ENCODE measurements at regions not wholly inside any gene's neighbourhood (a gene's known extent, or its start where the extent isn't known, plus 50 kb on each side); places are given as distances from the start of the nearest gene placed in this dataset.
"Not testable (repeated sequence)": the region's sequence is repeated elsewhere in the genome, so short reads cannot be mapped to it uniquely, and the experiment has no call there.

- DNase-seq, result no peak
These were observed 138.7 kb downstream of the YTHDC2 start for GRCh38 chr5:113652161-113652560.

- DNase-seq, result no peak
These were observed 141.3 kb downstream of the YTHDC2 start for GRCh38 chr5:113654828-113655227.

DNA sequence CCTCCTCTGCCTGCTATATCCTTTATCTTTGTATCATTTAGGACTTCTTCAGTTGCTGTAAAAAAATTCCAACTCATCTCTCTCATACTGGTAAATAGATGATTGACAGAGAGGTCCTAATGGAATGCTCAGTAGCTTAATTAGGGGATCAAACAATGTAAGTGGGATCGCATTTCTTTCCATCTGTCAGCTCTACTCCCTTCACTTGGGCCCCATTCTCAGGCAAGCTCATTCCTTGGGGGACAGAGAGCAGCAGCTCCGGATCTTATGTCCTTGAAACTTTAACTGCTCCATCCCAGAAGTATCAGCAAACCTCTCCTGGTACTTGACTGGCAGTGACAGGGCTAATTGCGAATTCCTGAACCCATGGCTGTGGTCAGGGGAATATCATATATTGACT is 146.7 kb downstream of the YTHDC2 start:
- DNase-seq, result no peak

DNA sequence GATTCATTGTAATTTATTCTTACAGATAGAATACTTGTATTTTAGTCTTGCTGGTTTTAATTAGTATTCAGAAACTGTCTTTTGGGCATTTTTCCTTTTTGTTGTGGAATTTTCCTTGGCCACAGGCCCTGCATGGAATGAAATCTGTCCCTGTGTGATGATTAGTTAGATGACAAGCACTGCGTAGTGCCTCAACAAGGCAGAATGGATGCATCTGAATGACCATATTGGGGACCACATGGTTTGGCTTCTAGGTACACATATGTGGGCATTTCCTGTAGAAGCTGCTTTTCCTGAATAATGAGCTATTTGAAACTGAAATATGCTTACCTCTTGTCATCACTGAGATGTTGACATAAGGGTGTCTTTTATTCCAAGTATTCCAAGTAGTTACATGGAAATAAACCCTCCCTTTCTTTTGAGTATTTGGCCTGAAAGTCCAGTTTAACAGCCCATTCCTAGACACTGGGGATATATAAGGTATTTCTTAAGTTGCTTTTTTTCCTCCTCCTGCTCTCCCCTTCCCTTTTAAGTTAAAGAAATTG is 147.3 kb downstream of the YTHDC2 start:
- DNase-seq, result no peak

DNA sequence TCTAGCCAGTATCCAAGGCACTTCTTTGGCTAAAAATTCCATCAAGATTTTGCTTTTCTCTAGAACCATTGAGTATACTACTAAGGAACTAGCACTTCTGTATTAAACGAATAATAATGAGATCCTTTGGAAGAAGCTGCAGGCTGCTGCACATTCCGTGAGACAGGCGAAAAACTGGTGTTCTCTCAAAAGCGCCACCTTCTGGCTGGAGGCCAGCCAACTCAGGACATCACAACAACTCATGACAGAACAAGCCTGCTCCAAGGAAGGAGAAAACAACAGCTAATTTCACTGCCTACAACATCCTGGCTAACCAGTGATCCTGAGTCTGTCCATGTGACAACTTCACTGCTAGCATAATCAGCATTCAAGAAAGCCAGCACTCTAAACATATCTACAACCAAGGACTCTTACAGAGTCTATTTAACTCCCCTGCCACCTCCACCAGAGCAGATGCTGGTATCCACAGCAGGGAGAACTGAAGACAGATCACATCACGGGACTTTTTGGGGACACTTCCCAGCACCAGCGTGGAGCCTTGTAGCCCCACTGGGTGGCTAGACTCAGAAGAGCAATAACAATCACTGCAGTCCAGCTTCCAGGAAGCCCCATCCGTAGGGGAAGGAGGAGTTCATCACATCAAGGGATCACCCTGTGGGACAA is 150.5 kb downstream of the YTHDC2 start:
- no peak for DNase-seq

DNA sequence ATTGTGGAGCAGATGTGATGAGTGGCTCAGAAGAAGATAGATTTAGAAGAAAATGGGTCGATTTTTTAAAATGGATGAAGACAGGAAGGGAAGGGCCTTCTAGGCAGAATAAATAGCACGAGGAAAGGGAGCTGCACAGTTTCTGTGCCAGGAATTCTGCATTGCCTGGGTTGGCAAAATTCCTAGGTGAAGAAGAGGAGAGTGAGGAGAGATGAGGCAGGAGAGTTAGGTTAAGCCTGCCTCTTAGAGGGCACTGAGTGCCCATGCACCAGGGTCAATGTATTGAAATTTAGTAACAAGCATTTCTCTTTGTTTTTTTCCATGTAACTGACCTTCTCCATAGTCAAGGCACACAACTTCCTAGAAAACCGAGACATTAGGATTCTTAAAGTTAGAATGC is 159.5 kb downstream of the YTHDC2 start:
- DNase-seq, result no peak

- DNase-seq, result no peak
These were observed 161.7 kb downstream of the YTHDC2 start for GRCh38 chr5:113675166-113675565.

DNA sequence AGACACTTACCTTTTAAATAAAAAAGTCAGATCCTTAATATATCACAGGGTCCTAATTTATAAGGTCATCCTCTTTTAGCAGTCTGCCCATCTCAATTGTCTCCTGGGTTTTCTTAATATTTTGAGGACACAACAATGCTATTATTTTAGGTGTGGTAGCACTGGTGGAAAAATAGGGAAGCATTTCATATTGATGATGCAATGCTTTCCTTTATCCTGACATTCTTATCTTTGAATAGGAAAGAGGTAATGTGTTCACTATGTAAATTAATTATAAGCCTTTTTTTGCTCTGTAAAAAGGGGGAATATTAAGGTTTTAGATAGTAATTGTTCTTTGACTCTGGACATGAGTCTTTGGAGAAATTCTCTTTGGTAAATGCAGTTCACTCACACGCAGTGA is 164.7 kb downstream of the YTHDC2 start:
- no peak for DNase-seq

DNA sequence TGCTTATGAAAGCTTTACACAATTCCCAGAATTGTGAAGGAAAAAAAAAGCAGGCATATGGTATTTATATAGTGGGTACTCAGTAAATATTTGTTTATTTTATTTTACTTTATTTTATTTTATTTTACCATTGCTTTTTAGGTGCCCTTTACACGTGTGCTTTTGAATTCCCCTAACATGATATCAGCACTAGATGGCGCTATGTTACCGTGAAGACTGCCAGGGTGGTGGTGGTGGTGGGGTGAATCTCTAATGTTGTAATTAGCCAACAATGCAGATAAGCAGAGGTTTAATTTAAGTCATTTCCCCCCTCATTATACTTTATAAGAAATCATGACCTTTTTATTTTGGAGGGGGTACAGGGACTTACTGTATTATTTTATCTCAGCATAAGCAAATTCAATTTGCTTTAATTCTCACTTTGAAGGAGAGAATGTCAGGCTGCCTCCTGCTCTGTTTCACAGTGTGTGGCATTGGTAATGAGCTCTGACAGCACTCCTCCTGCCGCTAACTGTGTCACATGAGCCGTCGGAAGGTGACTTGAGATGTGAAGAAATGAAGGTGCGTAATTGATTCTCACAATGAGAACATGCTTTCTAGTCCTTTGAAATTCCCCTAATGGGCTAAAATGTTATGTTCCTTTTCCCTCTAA is 165.6 kb downstream of the YTHDC2 start:
- peak; percentile 21 to 51 for DNase-seq

DNA sequence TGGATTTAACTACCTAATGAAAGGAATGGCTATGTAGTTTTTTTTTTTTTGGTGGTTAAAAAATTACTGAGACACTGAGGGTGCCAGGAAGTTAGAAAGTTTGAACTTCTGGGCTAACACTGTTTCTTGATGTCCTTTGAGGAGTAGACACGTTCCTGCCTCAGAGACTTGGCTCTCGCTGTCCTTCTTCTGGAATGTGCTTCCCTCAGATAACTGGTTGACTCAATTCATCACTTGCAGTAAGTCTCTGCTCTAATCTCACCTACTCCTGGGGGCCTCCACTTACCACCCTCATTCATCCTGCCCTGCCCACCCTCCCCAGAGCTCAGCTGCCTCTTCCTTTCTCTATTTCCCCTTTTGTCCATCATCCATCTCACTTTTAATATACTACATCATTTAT is 167.0 kb downstream of the YTHDC2 start:
- no peak for DNase-seq

DNA sequence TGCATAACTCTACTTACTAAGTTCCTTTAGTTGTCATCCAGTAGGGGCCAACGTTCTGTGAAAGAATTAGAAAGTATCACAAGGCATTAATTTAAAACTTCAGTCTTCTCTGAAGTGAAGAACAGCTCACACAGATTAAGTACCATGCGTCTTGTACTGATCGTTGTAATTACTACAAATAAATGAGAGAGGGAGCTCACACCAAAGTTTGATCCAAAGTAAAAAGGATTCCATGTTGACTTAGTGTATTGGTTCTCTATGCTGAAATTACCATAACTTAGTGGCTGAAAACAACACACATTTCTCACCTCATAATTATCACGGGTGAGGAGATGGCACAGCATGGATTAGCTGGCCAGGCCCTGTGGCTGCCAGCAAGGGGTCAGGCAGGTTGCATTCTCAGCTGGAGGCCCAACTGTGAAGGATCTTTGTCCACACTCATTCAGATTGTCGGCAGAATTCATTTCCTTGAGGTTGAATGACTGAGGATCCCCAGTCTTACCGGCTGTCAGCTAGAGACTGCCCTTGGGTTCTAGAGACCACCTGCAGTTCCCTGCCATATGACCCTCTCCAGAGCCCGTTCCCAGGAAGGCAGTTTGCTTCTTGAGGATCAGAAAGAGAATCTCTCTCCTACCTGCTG is 169.1 kb downstream of the YTHDC2 start:
- DNase-seq, result peak in 1 of 2 experiments; percentile 19

DNA sequence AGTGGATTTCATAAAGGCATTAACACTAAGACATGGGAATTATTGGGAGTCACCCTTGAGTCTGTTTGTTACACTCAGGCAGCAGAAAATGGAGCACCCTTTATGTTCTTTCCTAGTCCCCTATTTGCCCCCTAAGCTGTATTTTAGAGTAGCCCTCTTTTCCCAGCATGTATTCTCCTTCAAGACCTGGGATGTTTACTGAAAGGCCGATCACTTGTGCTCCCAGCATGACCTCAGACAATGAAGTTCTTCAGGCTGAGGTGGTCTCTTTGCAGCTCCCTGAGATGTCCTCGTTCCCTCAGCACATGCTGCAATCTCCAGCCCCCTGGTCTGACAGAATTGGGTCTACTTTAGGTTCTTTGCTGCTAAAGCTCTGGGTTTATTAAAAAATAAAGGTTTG is 169.7 kb downstream of the YTHDC2 start:
- no peak for DNase-seq

DNA sequence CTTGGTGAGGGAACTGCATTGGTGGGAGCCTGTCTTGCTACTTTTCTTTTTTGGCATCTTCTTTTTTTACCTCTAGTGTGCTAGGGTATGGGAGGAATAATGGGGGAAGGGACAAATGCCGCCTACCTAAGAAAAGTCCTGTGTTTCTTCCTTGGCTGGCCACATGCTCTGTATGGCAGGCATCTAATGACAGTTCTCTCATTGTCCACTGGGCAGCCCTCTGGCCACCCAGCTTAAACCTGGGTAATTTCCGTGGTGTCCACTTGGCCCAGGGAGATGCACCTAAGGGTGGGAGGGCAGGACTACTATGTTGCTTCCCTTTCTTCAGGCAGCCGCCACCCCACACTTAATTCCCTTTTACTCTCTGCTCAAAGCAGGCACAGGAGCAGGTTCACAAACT is 173.1 kb downstream of the YTHDC2 start:
- DNase-seq, result no peak

DNA sequence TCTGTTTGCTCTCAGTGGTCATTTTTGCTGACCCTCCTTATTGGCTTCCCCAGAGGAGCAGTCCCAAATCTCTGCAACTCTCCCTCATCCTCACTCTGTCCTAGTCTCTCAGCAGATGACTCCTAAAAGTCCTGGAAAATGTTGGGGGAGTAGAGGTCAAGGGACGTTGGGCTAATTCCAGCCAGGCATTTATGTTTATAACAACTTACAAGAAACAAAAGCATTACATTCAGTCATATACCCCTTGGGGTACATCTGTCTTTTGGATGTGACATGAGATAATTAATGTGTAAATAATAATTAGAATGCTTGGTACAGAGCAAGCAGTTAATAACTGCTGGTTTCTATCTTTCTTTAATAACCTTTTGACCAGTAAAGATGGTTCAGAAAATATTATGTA is 176.2 kb downstream of the YTHDC2 start:
- DNase-seq, result no peak

DNA sequence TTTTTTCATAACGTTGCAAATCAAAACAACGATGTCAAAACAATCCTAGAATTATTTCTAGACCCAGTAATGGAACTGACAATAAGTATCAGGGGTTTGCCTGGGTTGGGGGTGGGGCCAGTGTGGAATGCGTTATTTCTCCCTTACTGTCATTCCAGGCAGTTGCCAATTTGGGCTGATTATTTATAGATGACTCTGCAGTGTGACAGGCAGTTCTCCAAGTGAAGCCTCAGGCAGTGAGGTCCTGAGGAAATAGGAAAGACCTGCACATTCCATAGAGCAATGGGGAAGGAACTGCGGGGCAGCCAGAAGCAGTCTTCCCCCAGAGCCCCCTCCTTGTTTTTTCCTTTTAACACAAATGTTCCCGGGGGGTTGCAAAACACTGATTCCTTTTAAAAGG is 179.0 kb downstream of the YTHDC2 start:
- DNase-seq, result no peak

GRCh38 chr5:113692891-113693457 is 179.5 kb downstream of the YTHDC2 start:
- DNase-seq, result no peak

- peak; percentile 9 to 10 for DNase-seq
These were observed 180.2 kb downstream of the YTHDC2 start for GRCh38 chr5:113693701-113694100.

- DNase-seq, result no peak
These were observed 181.1 kb downstream of the YTHDC2 start for GRCh38 chr5:113694576-113694975.

DNA sequence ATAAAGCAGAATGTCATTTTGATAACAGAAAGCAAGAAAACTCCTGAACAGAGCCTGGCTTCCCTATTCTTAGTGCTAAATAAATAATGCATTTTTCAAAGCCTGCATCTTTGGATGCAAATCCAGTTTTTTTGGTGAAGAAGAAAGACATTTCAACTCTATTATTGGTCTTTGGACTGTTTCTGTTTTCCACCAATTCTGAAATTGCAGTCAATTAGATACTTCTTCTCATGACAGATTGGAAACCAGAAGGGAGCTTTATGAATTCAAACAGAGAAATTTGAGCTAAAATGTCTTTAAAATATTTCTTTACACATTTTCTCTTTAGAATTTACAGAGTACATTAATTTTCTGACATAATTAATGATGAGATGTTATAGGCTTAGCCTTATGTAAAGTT is 189.8 kb downstream of the YTHDC2 start:
- DNase-seq, result no peak

DNA sequence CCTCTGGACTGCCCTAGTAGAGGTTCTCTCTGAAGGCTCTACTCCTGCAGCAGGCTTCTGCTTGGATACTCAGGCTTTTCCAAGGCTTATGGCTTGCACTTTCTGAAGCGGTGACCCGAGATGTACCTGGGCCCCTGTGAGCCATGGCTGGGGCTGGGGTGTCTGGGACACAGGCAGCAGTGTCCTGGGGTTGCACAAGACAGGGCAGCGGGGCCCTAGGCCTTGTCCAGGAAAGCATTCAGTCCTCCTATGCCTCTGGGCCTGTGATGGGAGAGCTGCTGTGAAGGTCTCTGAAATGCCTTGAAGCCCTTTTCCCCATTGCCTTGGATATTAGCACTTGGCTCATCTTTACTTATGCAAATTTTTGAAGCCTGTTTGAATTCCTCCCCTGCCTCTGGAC is 192.2 kb downstream of the YTHDC2 start:
- DNase-seq, result no peak

GRCh38 chr5:113713051-113713450 is 199.6 kb downstream of the YTHDC2 start:
- no peak for DNase-seq

GRCh38 chr5:113715921-113716320 is 202.4 kb downstream of the YTHDC2 start:
- DNase-seq, result not testable (repeated sequence)

GRCh38 chr5:113719549-113719948 is 206.1 kb downstream of the YTHDC2 start:
- DNase-seq, result no peak

- no peak for DNase-seq
These were observed 207.7 kb downstream of the YTHDC2 start for GRCh38 chr5:113721171-113721570.
